Activated T-cell treated with anti-CD3 and anti-CD28 coated beads, Interleukin-2, amount 50 U/mL, for 72 hours (primary cell): ENCODE measurements at regions not wholly inside any gene's neighbourhood (a gene's known extent, or its start where the extent isn't known, plus 50 kb on each side); places are given as distances from the start of the nearest gene placed in this dataset.

Experiments
- ATAC-seq, 2 donors: fragments of 150-1000 bp; cut with Tn5 transposase; replicated peaks in 1 of 2; 2 replicates each; pipeline ENCODE4 v1.10.0; 2021; ENCODE audit warnings: moderate library complexity in 2 of 2, mild to moderate bottlenecking in 1 of 2
- DNase-seq, 2 donors: peaks; one replicate each; pipeline ENCODE4 v3.0.0; 2021 to 2022; ENCODE audit warnings: mixed read lengths in 1 of 2
- H3K27ac Mint-ChIP-seq: one replicate; pipeline ENCODE4 v1.8.0; 2022; ENCODE audit warnings: mild to moderate bottlenecking, moderate library complexity, mixed read lengths
- H3K27me3 Mint-ChIP-seq: one replicate; pipeline ENCODE4 v1.8.0; 2022; ENCODE audit warnings: low read depth, mixed read lengths
- H3K36me3 Mint-ChIP-seq, 2 donors: one replicate each; pipeline ENCODE4 v1.8.0; 2022; ENCODE audit warnings: mixed read lengths in 2 of 2, mild to moderate bottlenecking in 1 of 2; ENCODE audit not compliant: insufficient read depth in 2 of 2
- H3K4me1 Mint-ChIP-seq: one replicate; pipeline ENCODE4 v1.8.0; 2022; ENCODE audit warnings: low read depth, mixed read lengths
- H3K4me3 Mint-ChIP-seq, 2 donors: one replicate each; pipeline ENCODE4 v1.8.0; 2022; ENCODE audit warnings: mild to moderate bottlenecking in 2 of 2, mixed read lengths in 2 of 2, moderate library complexity in 2 of 2
- H3K9me3 Mint-ChIP-seq, 2 donors: one replicate each; pipeline ENCODE4 v1.8.0; 2022; ENCODE audit warnings: mixed read lengths in 2 of 2

- Mint-ChIP-seq H3K27ac (no peak overlapping the region), H3K4me1 (peaks cover 11% of the 10 kb centered on the region), H3K4me3 (no peak overlapping the region), H3K36me3 (no peaks in the 10 kb centered on the region), H3K27me3 (peaks cover 29% of the 10 kb centered on the region), H3K9me3 (no peaks in the 10 kb centered on the region)
- DNase-seq (no peak), ATAC-seq (no peak)
These were observed 52.4 kb upstream of the IGFBP7 start for GRCh38 chr4:57162499-57163019.
